VCaP (cell line): ENCODE measurements at regions not wholly inside any gene's neighbourhood (a gene's known extent, or its start where the extent isn't known, plus 50 kb on each side); places are given as distances from the start of the nearest gene placed in this dataset.

Experiments
- H3K27ac ChIP-seq: fragments of 450-650 bp; 2 replicates; pipeline ENCODE4 v1.5.1; 2017
- CTCF ChIP-seq: fragments of 450-650 bp; conservative IDR thresholded peaks from 2 replicates; pipeline ENCODE4 v1.5.1; 2017; ENCODE audit warnings: mild to moderate bottlenecking, moderate library complexity

- TF ChIP-seq CTCF: no peak
Measured at GRCh38 chrY:7979770-7980169, 1068.2 kb upstream of the AMELY start.

GRCh38 chrY:7977301-7977700 lies 1065.7 kb upstream of the AMELY start:
- H3K27ac ChIP-seq: no peak overlapping the region
- TF ChIP-seq CTCF: no peak

More at GRCh38 chrY:7979770-7980169, 1068.2 kb upstream of the AMELY start:
- no peak overlapping the region for H3K27ac ChIP-seq

- no peak for TF ChIP-seq CTCF
- no peak overlapping the region for H3K27ac ChIP-seq
Measured at GRCh38 chrY:7968293-7968692, 1056.7 kb upstream of the AMELY start.

GRCh38 chrY:7966916-7967315 lies 1055.4 kb upstream of the AMELY start:
- TF ChIP-seq CTCF: no peak
- no peak overlapping the region for H3K27ac ChIP-seq

GRCh38 chrY:7963393-7963792 lies 1051.8 kb upstream of the AMELY start:
- no peak overlapping the region for H3K27ac ChIP-seq
- no peak for TF ChIP-seq CTCF

- no peak overlapping the region for H3K27ac ChIP-seq
- no peak for TF ChIP-seq CTCF
Measured at GRCh38 chrY:7962350-7962749, 1050.8 kb upstream of the AMELY start.

GRCh38 chrY:7961811-7962210 lies 1050.3 kb upstream of the AMELY start:
- no peak overlapping the region for H3K27ac ChIP-seq
- no peak for TF ChIP-seq CTCF

- no peak overlapping the region for H3K27ac ChIP-seq
- no peak for TF ChIP-seq CTCF
Measured at GRCh38 chrY:7957773-7958172, 1046.2 kb upstream of the AMELY start.
